ENCODE measurements at regions not wholly inside any gene's neighbourhood (a gene's known extent, or its start where the extent isn't known, plus 50 kb on each side); places are given as distances from the start of the nearest gene placed in this dataset.
"Not testable (repeated sequence)": the region's sequence is repeated elsewhere in the genome, so short reads cannot be mapped to it uniquely, and the experiment has no call there.

GRCh38 chrX:55867181-55867651 lies 149.7 kb downstream of the RRAGB start:
- Histone ChIP-seq H3K9me3 (no peaks in the 10 kb centered on the region), H3K4me3 (ENCODE audit: low read depth, low read length) (no peak overlapping the region), H3K27me3 (no peaks in the 10 kb centered on the region), H3K36me3 (no peaks in the 10 kb centered on the region), H3K4me1 (no peaks in the 10 kb centered on the region)
- TF ChIP-seq CTCF (IDR thresholded peaks at IDR 0.05; ENCODE audit: low read depth, low read length), result no peak
- no peak for DNase-seq

- no peaks in the 10 kb centered on the region for H3K27me3 ChIP-seq
- H3K9me3 ChIP-seq, result no peaks in the 10 kb centered on the region
- TF ChIP-seq CTCF (IDR thresholded peaks at IDR 0.05; ENCODE audit: low read depth, low read length), result no peak
- no peak overlapping the region for H3K4me3 ChIP-seq (ENCODE audit: low read depth, low read length)
- no peaks in the 10 kb centered on the region for H3K4me1 ChIP-seq
- no peak for DNase-seq
- no peaks in the 10 kb centered on the region for H3K36me3 ChIP-seq
These were observed 150.2 kb downstream of the RRAGB start for GRCh38 chrX:55867708-55868107.

GRCh38 chrX:55874807-55875206 lies 157.3 kb downstream of the RRAGB start:
- TF ChIP-seq CTCF (IDR thresholded peaks at IDR 0.05; ENCODE audit: low read depth, low read length), result no peak
- H3K27me3 ChIP-seq, result no peaks in the 10 kb centered on the region

GRCh38 chrX:55883541-55883940 lies 166.0 kb downstream of the RRAGB start:
- H3K27me3 ChIP-seq; H3K4me3 ChIP-seq (ENCODE audit: low read depth, low read length); H3K4me1 ChIP-seq; DNase-seq; H3K36me3 ChIP-seq; H3K9me3 ChIP-seq: not testable (repeated sequence)

More at GRCh38 chrX:55874807-55875206, 157.3 kb downstream of the RRAGB start:
- no peaks in the 10 kb centered on the region for H3K9me3 ChIP-seq
- H3K4me3 ChIP-seq (ENCODE audit: low read depth, low read length), result no peak overlapping the region
- DNase-seq, result no peak
- H3K4me1 ChIP-seq, result no peaks in the 10 kb centered on the region
- no peaks in the 10 kb centered on the region for H3K36me3 ChIP-seq

- Histone ChIP-seq H3K36me3 (no peaks in the 10 kb centered on the region), H3K4me1 (no peaks in the 10 kb centered on the region), H3K27me3 (no peaks in the 10 kb centered on the region), H3K4me3 (ENCODE audit: low read depth, low read length) (peak overlapping the region; percentile 60), H3K9me3 (no peaks in the 10 kb centered on the region)
- peak; percentile 13 for DNase-seq
- TF ChIP-seq CTCF (IDR thresholded peaks at IDR 0.05; ENCODE audit: low read depth, low read length), result peak; percentile 44
These were observed 190.5 kb downstream of the RRAGB start for GRCh38 chrX:55907968-55908607.

- no peak for DNase-seq
- no peak for TF ChIP-seq CTCF (IDR thresholded peaks at IDR 0.05; ENCODE audit: low read depth, low read length)
- H3K36me3 ChIP-seq, result no peaks in the 10 kb centered on the region
- no peaks in the 10 kb centered on the region for H3K27me3 ChIP-seq
- H3K9me3 ChIP-seq, result no peaks in the 10 kb centered on the region
- no peaks in the 10 kb centered on the region for H3K4me1 ChIP-seq
- peak overlapping the region; percentile 60 for H3K4me3 ChIP-seq (ENCODE audit: low read depth, low read length)
These were observed 191.2 kb downstream of the RRAGB start for GRCh38 chrX:55908661-55909212.
